C1 segment of cervical spinal cord (tissue), 14 donors: ENCODE measurements at regions not wholly inside any gene's neighbourhood (a gene's known extent, or its start where the extent isn't known, plus 50 kb on each side); places are given as distances from the start of the nearest gene placed in this dataset.
"Not testable (repeated sequence)": the region's sequence is repeated elsewhere in the genome, so short reads cannot be mapped to it uniquely, and the experiment has no call there.

Source experiments
- DNase-seq, 14 donors: peaks; one replicate each; lab custom pipeline; 2025; lab: John Stamatoyannopoulos, UW

GRCh38 chr6:167689751-167690150, 137.0 kb upstream of the AFDN start:
- no peak for DNase-seq

DNA sequence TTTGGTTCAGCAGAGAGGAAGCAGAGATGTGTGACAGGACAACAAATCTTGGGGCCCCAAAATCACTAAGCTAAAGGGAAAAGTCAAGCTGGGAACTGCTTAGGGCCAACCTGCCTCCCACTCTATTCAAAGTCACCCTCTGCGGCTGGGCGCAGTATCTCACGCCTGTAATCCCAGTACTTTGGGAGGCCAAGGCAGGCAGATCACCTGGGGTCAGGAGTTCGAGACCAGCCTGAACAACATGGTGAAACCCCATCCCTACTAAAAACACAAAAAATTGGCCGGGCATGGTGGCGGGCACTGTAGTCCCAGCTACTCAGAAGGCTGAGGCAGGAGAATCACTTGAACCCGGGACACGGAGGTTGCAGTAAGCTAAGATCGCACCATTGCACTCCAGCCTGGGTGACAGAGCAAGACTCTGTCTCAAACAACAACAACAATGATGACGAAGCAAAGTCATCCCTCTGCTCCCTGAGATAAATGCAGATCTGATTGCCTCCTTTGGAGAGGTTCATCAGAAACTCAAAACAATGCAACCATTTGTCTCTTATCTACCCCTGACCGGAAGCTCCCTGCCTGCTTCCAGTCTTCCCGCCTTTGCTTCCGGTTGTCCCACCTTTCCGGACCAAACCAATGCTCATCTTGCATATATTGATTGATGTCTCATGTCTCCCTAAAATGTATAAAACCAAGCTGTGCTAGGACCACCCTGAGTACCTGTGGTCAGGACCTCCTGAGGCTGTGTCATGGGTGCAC, 136.4 kb upstream of the AFDN start:
- DNase-seq: not testable (repeated sequence)

DNA sequence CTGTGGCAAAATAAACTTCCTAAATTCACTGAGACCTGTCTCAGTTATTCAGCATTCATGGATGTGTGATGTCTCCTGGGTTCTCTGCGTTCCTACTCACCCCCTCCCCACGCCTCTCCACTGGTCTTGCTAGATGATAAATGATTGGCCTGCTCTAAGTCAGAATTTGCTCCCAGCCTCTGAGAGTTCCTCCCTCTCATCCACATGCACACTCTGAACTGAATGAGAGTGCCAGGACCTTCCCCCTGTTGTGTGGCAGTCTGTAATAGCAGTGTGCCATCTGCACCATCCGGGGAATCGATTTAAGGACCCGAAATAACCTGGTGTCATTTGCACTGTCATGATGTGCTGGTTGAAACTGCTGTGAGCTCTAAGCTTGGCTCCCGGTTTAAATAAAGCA, 135.8 kb upstream of the AFDN start:
- DNase-seq: no peak

DNA sequence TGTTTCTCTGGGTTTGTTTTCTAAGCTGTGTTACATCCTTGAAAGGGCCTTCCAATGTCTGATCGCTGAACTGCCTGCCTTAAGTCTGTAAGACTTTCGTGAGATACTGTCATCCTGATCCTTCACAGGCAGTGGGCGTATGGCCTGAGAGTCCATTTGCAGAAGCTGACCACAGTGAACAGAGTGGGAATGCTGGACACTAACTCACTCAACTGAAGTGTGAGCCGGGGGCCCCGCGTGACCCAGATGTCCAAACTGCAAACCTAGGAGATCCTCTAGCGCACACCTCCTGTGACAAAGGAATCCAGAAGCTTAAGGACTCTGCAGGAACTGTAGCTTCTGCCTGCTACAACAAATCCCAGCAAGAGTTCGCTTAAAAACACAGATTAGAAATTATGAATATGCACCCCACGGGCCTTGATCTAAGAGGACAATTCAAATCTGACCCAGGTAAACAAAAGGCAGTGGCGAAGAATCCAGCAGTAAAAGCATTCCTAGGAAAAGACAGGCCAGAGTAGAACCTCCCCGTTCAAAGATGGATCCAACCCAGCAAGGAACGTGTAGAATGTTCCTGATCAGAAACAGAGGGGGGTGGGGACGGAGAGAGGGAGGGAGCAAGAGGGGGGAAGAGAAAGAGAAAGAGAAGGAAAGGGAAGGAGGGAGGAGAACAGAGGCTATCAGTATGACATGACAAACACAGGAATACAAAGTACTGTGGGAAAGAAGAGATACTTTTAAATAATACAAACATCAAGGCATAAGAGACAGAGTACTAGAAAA, 135.0 kb upstream of the AFDN start:
- DNase-seq: no peak

DNA sequence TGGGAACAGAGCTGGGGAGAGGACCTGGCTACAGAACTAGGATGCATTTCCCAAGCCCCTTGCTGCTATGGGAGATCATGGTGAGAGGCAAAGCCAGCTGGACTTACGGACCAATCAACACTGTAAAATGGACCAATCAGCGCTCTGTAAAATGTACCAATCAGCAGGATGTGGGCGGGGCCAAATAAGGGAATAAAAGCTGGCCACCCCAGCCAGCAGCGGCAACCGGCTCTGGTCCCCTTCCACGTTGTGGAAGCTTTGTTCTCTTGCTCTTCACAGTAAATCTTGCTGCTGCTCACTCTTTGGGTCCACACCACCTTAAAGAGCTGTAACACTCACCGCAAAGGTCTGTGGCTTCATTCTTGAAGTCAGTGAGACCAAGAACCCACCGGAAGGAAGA, 133.2 kb upstream of the AFDN start:
- DNase-seq: not testable (repeated sequence)

GRCh38 chr6:167695831-167696230, 130.9 kb upstream of the AFDN start:
- DNase-seq: no peak

GRCh38 chr6:167696296-167696695, 130.4 kb upstream of the AFDN start:
- no peak for DNase-seq

DNA sequence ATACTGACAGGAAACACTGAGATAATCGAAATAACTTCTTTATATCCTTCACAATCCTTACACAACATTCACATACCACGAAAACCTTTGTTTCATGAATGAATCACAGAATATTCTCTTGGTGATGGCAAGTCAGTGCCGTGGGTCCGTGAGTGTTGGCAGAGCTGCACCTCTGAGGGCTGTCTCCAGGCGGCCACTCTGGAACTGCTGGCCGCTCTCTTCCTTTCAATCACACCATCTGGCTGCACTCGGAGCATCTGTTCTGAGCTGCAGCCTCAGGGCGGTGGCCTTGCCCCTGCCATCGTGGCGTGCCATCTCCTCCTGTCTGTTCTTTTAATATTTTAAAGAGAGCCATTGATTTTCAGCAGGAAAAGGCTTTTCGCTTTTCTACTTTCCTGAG, 129.4 kb upstream of the AFDN start:
- no peak for DNase-seq

DNA sequence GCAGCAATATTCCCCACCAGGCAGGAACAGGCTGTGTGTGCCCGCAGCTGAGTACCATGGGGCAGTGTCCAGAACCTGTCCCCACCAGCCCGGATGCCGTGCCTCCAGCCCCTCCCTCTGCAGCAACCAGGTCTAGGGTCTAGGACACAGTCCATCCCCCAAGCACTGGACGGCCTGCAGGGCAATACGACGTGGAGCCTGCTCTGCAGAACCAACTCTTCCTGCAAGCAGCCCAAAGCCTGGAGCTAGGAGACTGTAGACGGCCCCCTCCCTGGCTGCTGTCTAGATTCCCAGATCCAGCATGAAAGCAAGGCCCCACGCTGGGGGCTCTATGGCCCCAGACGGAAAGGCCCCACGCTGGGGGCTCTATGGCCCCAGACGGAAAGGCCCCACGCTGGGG, 128.2 kb upstream of the AFDN start:
- DNase-seq: no peak

GRCh38 chr6:167699141-167699931, 127.4 kb upstream of the AFDN start:
- DNase-seq: peak in 7 of 14 donors; percentile 16 to 59 (median 46)

DNA sequence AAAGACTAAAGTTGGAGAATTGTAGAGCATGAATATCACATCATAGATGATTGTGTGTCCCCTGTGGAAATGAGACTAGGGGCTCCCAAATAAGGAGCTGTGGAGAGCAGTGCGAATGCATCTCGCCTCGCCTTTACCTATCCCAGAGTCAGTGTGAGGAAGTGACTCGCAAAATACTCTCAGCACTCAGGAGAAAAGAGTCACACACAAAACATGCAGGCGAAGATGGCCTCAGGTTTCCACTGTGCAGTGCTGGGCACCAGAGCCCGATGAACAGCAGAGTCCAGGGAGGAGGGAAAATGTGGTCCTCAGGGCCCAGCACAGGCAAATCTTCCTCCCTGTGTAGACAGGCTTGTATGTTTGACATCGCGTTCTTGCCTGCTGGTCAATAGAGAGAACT, 126.5 kb upstream of the AFDN start:
- no peak for DNase-seq

- no peak for DNase-seq
Measured at GRCh38 chr6:167701010-167701409, 125.7 kb upstream of the AFDN start.

DNA sequence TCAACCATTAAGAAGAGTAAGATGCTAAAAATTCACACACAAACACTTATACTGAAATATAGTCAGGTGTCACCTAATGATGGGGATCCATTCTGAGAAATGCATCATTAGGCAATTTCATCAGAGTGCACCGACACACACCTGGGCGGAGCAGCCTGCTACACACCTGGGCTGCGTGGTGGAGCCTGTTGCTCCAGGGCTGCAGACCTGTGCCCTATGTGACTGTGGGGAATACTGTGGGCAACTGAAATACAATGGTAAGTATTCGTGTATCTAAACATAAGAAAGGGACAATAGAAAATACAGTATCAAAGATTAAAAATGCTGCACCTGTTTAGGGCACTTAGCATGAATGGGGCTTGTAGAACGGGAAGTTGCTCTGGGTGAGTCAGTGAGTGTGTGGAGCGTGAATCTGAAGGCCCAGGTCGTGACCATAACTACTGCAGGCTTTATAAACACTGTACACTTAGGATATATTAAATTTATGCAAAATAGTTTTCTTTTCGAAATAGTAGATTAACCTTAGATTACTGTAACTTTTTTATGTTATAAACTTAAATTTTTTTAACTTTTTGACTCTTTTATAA, 124.4 kb upstream of the AFDN start:
- no peak for DNase-seq

GRCh38 chr6:167703347-167703746, 123.4 kb upstream of the AFDN start:
- DNase-seq: no peak

DNA sequence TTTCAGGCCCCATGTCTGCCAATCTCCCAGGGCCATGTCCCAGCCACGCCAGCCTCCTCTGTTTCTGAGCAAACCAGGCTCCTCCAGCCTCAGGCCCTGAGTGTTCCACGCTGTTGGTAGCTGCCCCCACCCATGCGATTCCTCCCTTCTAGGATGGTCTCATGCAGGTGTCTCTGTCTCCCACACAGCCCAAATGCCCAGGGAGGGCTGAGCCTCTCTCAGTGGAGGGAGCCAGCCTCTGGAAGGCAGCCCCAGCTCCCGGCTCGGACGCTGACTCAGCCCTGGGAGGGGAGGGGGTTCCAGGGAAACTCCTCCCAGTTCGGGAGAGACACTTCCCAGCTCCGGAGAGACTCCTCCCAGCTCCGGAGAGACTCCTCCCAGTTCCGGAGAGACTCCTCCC, 122.9 kb upstream of the AFDN start:
- no peak for DNase-seq

GRCh38 chr6:167704396-167704901, 122.3 kb upstream of the AFDN start:
- no peak for DNase-seq

GRCh38 chr6:167705211-167705750, 121.4 kb upstream of the AFDN start:
- DNase-seq: no peak

GRCh38 chr6:167706313-167707109, 120.2 kb upstream of the AFDN start:
- no peak for DNase-seq

DNA sequence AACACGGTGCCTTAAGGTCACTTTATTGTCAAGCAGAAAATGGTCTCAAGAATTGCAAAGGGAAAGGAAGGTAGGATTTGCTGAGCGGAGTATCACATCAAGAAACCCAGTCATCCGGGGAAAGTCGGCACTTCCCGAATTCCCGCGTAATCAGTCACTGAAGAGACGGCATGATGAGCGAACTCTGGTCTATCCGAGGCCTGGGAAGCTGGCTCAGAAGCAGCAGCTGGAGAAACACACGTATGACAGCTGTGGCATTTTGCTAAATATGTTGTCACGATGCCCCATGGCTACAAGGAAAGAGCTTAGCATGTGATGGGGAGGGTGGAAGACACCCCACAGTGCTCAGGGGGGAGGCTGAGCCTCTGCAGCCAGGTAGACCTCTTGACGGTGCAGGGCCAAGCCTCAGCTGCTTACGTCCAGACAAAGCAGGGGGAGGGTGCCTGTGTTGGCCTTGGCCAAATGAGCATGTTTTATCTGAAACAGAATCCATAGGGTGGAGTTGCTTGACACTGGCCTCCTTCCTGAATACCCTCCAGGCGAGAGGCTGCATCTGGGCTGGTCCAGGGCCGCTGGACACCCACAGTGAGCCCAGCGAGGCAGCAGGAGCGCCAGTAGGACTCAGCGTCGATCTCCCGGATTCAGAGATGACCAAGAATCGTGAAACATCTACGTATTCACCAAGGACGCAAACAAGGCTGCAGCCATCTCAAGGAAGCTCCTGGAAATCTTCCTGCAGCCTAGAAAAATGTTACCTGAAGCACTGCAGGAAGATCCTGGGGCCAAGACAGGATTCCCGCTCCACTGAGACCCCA, 118.8 kb upstream of the AFDN start:
- DNase-seq: no peak
